HepG2 (cell line): ENCODE measurements at regions not wholly inside any gene's neighbourhood (a gene's known extent, or its start where the extent isn't known, plus 50 kb on each side); places are given as distances from the start of the nearest gene placed in this dataset.

Source experiments
- ATAC-seq: fragments of 200-7000 bp; cut with Tn5 transposase; 3 replicates; pipeline ENCODE4 v1.9.1; 2020; ENCODE audit warnings: mild to moderate bottlenecking, moderate library complexity
- BruUV-seq: library from RNA; stranded (reverse); fragments of 400-500 nt; replicated peaks from 2 replicates; lab custom pipeline; 2021; lab: Mats Ljungman, UMichigan
- CTCF ChIA-PET: fragments of 300-600 bp; formaldehyde crosslinking; extraction: SDS; loops from one replicate; lab custom pipeline; 2021; ENCODE audit warnings: low total read pairs, inconsistent platforms, low intra/inter-chr PET ratio; lab: Yijun Ruan, JAX
- POLR2A ChIA-PET: fragments of 350-600 bp; sonication (Branson Sonifier 250); formaldehyde crosslinking; loops from one replicate; lab custom pipeline; 2020; ENCODE audit warnings: antibody characterized with exemption, inconsistent platforms; lab: Yijun Ruan, JAX
- DNase-seq: peaks from one replicate; pipeline ENCODE4 v3.0.0-alpha.2; 2015; ENCODE audit warnings: low spot score
- FAIRE-seq: peaks from 3 replicates; lab custom pipeline; 2011; peaks lifted over from hg19 to GRCh38; lab: Jason Lieb, UNC
- H2AFZ ChIP-seq: one replicate; pipeline ENCODE4 v1.6.1; 2011; ENCODE audit warnings: low read length, inconsistent platforms
- H3K27ac ChIP-seq: fragments of 300-600 bp; 3 replicates; pipeline ENCODE4 v1.8.0; 2011; ENCODE audit warnings: mixed run types, mild to moderate bottlenecking, mixed read lengths, low read length, inconsistent platforms; ENCODE audit not compliant: insufficient read depth; ENCODE audit errors: extremely low read length
- H3K27me3 ChIP-seq, 2 experiments: fragments of 200-600 bp in 1 of 2; 2 replicates in 1 of 2; 3 replicates in 1 of 2; pipeline versions ENCODE4 v1.6.0 to v1.8.0; 2011; ENCODE audit warnings: low read length in 2 of 2, mild to moderate bottlenecking in 2 of 2, moderate library complexity in 2 of 2, inconsistent platforms in 1 of 2; ENCODE audit not compliant: insufficient read depth in 2 of 2, control insufficient read depth in 1 of 2
- H3K36me3 ChIP-seq, 2 experiments: fragments of 200-600 bp in 1 of 2; replicated peaks in 1 of 2; 2 replicates in 1 of 2; 3 replicates in 1 of 2; pipeline versions ENCODE4 v1.5.1 to v1.8.0; 2011; ENCODE audit warnings: low read length in 2 of 2, inconsistent platforms in 1 of 2; ENCODE audit not compliant: insufficient read depth in 2 of 2, control insufficient read depth in 1 of 2
- H3K4me1 ChIP-seq: 2 replicates; pipeline ENCODE4 v1.5.1; 2012; ENCODE audit warnings: low read length, inconsistent platforms; ENCODE audit not compliant: insufficient read depth
- H3K4me2 ChIP-seq: 2 replicates; pipeline ENCODE4 v1.6.0; 2011; ENCODE audit warnings: low read depth, low read length, inconsistent platforms
- H3K4me3 ChIP-seq, 3 experiments: fragments of 200-600 bp in 1 of 3; sonication (generic), shearing (Covaris generic) in 1 of 3; replicated peaks in 1 of 3; 2 replicates each; pipeline ENCODE4 v1.5.1; 2011 to 2016; ENCODE audit warnings: low read length in 3 of 3, inconsistent platforms in 2 of 3, low read depth in 2 of 3, mild to moderate bottlenecking in 2 of 3, control low read depth in 1 of 3, mixed read lengths in 1 of 3; ENCODE audit not compliant: insufficient read depth in 1 of 3
- H3K79me2 ChIP-seq: one replicate; pipeline ENCODE4 v1.6.1; 2011; ENCODE audit warnings: low read length, inconsistent platforms; ENCODE audit not compliant: insufficient read depth
- H3K9ac ChIP-seq: 2 replicates; pipeline ENCODE4 v1.6.0; 2011; ENCODE audit warnings: mild to moderate bottlenecking, low read depth, low read length, inconsistent platforms; ENCODE audit not compliant: insufficient read depth
- H3K9me3 ChIP-seq: 2 replicates; pipeline ENCODE4 v1.5.1; 2012; ENCODE audit warnings: mild to moderate bottlenecking, low read length
- H4K20me1 ChIP-seq: 2 replicates; pipeline ENCODE4 v1.6.0; 2011; ENCODE audit warnings: inconsistent platforms, mild to moderate bottlenecking, low read length, moderate library complexity; ENCODE audit not compliant: insufficient read depth
- HNRNPK ChIP-seq: fragments of 200-400 bp; formaldehyde crosslinking; IDR thresholded peaks from 2 replicates; pipeline ENCODE4 v1.6.1; 2018; ENCODE audit warnings: low read length, low read depth, moderate library complexity, mild to moderate bottlenecking; ENCODE audit not compliant: poor library complexity, severe bottlenecking
- NFIC ChIP-seq: IDR thresholded peaks from 2 replicates; pipeline ENCODE4 v1.6.1; 2012; ENCODE audit warnings: mild to moderate bottlenecking, low read length, inconsistent platforms
- SNRNP70 ChIP-seq: fragments of 200-400 bp; formaldehyde crosslinking; IDR thresholded peaks from 2 replicates; pipeline ENCODE4 v1.6.1; 2017; ENCODE audit warnings: mild to moderate bottlenecking, low read depth, low read length, moderate library complexity
- SOX13 ChIP-seq, 3 experiments: fragments of 450-650 bp in 1 of 3; sonication (generic) in 1 of 3; formaldehyde crosslinking in 1 of 3; IDR thresholded peaks in 2 of 3; conservative IDR thresholded peaks in 1 of 3; 2 replicates each; pipeline versions ENCODE4 v1.5.0 to v1.6.1; 2016 to 2020; ENCODE audit warnings: antibody characterized with exemption in 1 of 3, mild to moderate bottlenecking in 1 of 3, missing compliant biosample characterization in 1 of 3, missing genetic modification reagents in 1 of 3, moderate library complexity in 1 of 3
- TBL1XR1 ChIP-seq: fragments of 150-350 bp; IDR thresholded peaks from 2 replicates; pipeline ENCODE4 v1.6.1; 2014; ENCODE audit warnings: borderline replicate concordance, low read length; ENCODE audit not compliant: partially characterized antibody
- ZBTB8A ChIP-seq: sonication (generic); formaldehyde crosslinking; IDR thresholded peaks from 2 replicates; pipeline ENCODE4 v1.4.0; 2020; ENCODE audit warnings: mild to moderate bottlenecking, low read depth, missing genetic modification reagents, borderline replicate concordance
- ZNF281 ChIP-seq: sonication (generic); formaldehyde crosslinking; IDR thresholded peaks from 2 replicates; pipeline ENCODE4 v1.4.0; 2020; ENCODE audit warnings: missing genetic modification reagents, borderline replicate concordance
- ZNF710 ChIP-seq: sonication (generic); formaldehyde crosslinking; IDR thresholded peaks from 2 replicates; pipeline ENCODE4 v1.5.0; 2020; ENCODE audit warnings: mild to moderate bottlenecking, missing genetic modification reagents, borderline replicate concordance
- ZZZ3 ChIP-seq: sonication (generic); formaldehyde crosslinking; IDR thresholded peaks from 2 replicates; pipeline ENCODE4 v1.4.0; 2020; ENCODE audit warnings: missing genetic modification reagents, mild to moderate bottlenecking, borderline replicate concordance
- WGBS: methylation state at CpG from one replicate; pipeline ENCODE4 v1.1.6; 2017; ENCODE audit warnings: low lambda C conversion rate; 5-methylcytosine and 5-hydroxymethylcytosine counted together
- in situ Hi-C: cut with HindIII; loops from 2 replicates; pipeline ENCODE4 v1.10.0; 2017; ENCODE audit warnings: low pct_unique_long_range_greater_than_20kb; ENCODE audit not compliant: extremely low pct_ligation_motif_present
- intact Hi-C: fragments of 100-400 bp; cut with micrococcal nuclease; formaldehyde crosslinking; loops from one replicate; pipeline ENCODE4 v1.10.0; 2022; ENCODE audit not compliant: unreplicated experiment

GRCh38 chr3:70543493-70543892 is 231.1 kb upstream of the MDFIC2 start:
- in situ Hi-C loops (no loop called here), intact Hi-C loops (no loop called here)
- ChIA-PET CTCF (no interaction called here), POLR2A (no interaction called here)
- no peak overlapping the region for H3K4me2 ChIP-seq
- H3K4me1 ChIP-seq: no peaks in the 10 kb centered on the region
- FAIRE-seq: no peak
- H3K4me3 ChIP-seq: no peak overlapping the region
- no peaks in the 10 kb centered on the region for H3K36me3 ChIP-seq
- no peaks in the 10 kb centered on the region for H4K20me1 ChIP-seq
- no peak for ATAC-seq
- no peak overlapping the region for H3K9ac ChIP-seq
- H3K27me3 ChIP-seq: 0 out of 5 replicates have a peak, but pooled peaks cover 0 to under 1% of the 10 kb centered on the region in 2 experiments
- TF ChIP-seq TBL1XR1: no peak
- no peak for TF ChIP-seq NFIC
- TF ChIP-seq ZNF281 (CRISPR knock-in tag): no peak
- no peak for TF ChIP-seq SNRNP70
- TF ChIP-seq ZNF710 (CRISPR knock-in tag): no peak
- TF ChIP-seq SOX13 (IDR thresholded peaks at IDR 0.05): no peak
- TF ChIP-seq SOX13 (CRISPR knock-in tag; conservative IDR thresholded peaks at IDR 0.05 in 1 of 2, IDR thresholded peaks at IDR 0.05 in 1 of 2): no peak
- TF ChIP-seq ZZZ3 (CRISPR knock-in tag): no peak
- no peak for TF ChIP-seq HNRNPK
- TF ChIP-seq ZBTB8A (CRISPR knock-in tag): no peak
- TF ChIP-seq, all 625 proteins: peak for 0
- BruUV-seq: no TSS peak
- 0% methylated on average over 1 of the region's 2 CpGs for WGBS
- Histone ChIP-seq H3K27ac (no peak overlapping the region), H3K9me3 (no peaks in the 10 kb centered on the region), H3K79me2 (no peaks in the 10 kb centered on the region), H2AFZ (no peak overlapping the region)
- DNase-seq: no peak
